ENCODE measurements at regions not wholly inside any gene's neighbourhood (a gene's known extent, or its start where the extent isn't known, plus 50 kb on each side); places are given as distances from the start of the nearest gene placed in this dataset.

DNA sequence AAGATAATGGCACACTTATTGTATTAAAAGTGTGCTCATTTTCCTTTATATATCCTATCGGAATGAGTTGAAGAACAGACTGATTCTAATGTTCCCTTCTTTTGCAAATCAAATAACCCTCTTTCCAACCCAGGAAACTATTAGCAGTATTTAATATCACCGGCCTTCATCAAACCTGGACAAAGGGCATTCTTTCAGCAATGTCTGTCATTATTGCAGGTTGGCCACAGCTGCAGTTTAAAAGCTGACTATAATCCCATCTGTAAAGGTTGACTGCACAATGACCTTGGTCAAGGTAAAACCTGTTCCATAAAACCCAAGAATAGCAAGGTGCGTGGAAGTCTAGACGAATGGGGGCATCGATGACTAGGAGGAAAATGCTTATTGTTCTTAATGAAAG, 472.3 kb upstream of the SOX5 start:
- TF ChIP-seq, protein P1, sequence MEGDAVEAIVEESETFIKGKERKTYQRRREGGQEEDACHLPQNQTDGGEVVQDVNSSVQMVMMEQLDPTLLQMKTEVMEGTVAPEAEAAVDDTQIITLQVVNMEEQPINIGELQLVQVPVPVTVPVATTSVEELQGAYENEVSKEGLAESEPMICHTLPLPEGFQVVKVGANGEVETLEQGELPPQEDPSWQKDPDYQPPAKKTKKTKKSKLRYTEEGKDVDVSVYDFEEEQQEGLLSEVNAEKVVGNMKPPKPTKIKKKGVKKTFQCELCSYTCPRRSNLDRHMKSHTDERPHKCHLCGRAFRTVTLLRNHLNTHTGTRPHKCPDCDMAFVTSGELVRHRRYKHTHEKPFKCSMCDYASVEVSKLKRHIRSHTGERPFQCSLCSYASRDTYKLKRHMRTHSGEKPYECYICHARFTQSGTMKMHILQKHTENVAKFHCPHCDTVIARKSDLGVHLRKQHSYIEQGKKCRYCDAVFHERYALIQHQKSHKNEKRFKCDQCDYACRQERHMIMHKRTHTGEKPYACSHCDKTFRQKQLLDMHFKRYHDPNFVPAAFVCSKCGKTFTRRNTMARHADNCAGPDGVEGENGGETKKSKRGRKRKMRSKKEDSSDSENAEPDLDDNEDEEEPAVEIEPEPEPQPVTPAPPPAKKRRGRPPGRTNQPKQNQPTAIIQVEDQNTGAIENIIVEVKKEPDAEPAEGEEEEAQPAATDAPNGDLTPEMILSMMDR (IDR thresholded peaks at IDR 0.05; ENCODE audit: poor library complexity), result no peak
- TF ChIP-seq EZH2phosphoT487 (IDR thresholded peaks at IDR 0.05; ENCODE audit: low read depth, severe bottlenecking, unreplicated experiment), result no peak
